Mesothelial cell of epicardium (in vitro differentiated cells): ENCODE measurements at regions not wholly inside any gene's neighbourhood (a gene's known extent, or its start where the extent isn't known, plus 50 kb on each side); places are given as distances from the start of the nearest gene placed in this dataset.

Source experiments
- DNase-seq, 2 experiments: peaks; one replicate each; pipeline ENCODE4 v3.0.0; 2021; ENCODE audit warnings: low spot score in 2 of 2; ENCODE audit not compliant: unreplicated experiment in 2 of 2
- H3K27ac Mint-ChIP-seq: 2 replicates; pipeline ENCODE4 v1.8.0; 2021; ENCODE audit warnings: mixed read lengths
- H3K27me3 Mint-ChIP-seq: 2 replicates; pipeline ENCODE4 v1.8.0; 2021; ENCODE audit warnings: low read depth, mixed read lengths
- H3K36me3 Mint-ChIP-seq: 2 replicates; pipeline ENCODE4 v1.8.0; 2021; ENCODE audit warnings: mixed read lengths
- H3K4me1 Mint-ChIP-seq: 2 replicates; pipeline ENCODE4 v1.8.0; 2021; ENCODE audit warnings: mixed read lengths
- H3K4me3 Mint-ChIP-seq: 2 replicates; pipeline ENCODE4 v1.8.0; 2021; ENCODE audit warnings: mild to moderate bottlenecking, moderate library complexity, mixed read lengths
- H3K9me3 Mint-ChIP-seq: 2 replicates; pipeline ENCODE4 v1.8.0; 2021; ENCODE audit warnings: mixed read lengths
- TF ChIP-seq, protein P1 (sequence below): fragments of 200-600 bp; sonication (generic); IDR thresholded peaks from one replicate; pipeline ENCODE4 v1.5.0; 2021; ENCODE audit warnings: antibody characterized with exemption; ENCODE audit not compliant: unreplicated experiment

DNA sequence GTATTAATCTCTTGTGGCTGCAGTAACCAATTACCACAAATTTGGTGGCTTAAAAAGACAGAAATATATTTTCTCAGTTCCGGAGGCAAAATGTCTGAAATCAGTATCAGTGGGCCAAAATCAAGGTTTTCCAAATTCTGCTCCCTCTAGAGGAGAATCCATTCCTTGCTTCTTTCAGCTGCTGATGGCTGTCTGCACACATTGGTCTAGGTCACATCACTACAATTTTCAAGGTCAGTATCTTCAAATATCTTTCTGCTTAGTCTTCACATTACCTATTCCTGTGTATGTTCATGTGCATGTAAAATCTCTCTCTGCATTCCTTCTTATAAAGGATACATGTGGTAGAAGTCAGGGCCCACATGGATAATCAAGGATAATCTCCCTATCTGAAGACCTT is 999.4 kb downstream of the KCNT2 start:
- H3K36me3 Mint-ChIP-seq: no peaks in the 10 kb centered on the region
- no peaks in the 10 kb centered on the region for H3K27me3 Mint-ChIP-seq
- DNase-seq: no peak
- H3K9me3 Mint-ChIP-seq: peaks cover 13% of the 10 kb centered on the region
- H3K4me3 Mint-ChIP-seq: no peak overlapping the region
- no peak overlapping the region for H3K27ac Mint-ChIP-seq
- H3K4me1 Mint-ChIP-seq: no peaks in the 10 kb centered on the region
- TF ChIP-seq, protein P1, sequence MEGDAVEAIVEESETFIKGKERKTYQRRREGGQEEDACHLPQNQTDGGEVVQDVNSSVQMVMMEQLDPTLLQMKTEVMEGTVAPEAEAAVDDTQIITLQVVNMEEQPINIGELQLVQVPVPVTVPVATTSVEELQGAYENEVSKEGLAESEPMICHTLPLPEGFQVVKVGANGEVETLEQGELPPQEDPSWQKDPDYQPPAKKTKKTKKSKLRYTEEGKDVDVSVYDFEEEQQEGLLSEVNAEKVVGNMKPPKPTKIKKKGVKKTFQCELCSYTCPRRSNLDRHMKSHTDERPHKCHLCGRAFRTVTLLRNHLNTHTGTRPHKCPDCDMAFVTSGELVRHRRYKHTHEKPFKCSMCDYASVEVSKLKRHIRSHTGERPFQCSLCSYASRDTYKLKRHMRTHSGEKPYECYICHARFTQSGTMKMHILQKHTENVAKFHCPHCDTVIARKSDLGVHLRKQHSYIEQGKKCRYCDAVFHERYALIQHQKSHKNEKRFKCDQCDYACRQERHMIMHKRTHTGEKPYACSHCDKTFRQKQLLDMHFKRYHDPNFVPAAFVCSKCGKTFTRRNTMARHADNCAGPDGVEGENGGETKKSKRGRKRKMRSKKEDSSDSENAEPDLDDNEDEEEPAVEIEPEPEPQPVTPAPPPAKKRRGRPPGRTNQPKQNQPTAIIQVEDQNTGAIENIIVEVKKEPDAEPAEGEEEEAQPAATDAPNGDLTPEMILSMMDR: no peak

DNA sequence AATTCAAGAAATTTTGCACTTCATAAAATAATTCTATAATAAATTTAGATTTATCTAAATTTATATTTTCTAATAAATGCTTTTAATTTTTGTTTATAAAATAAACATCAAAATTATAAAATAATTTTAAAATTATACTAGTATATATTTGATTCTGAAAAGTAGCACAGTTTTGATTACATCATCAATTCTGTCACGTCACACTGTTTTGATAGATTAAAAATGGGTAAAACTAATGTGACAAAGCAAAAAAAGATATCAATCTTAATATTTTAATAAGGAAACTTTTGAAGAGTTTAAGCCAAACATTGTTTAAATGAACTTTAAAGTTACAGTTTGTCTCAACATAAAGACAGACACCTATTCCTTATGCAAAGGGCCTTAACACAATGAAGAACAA is 1001.8 kb downstream of the KCNT2 start:
- no peak overlapping the region for H3K27ac Mint-ChIP-seq
- DNase-seq: no peak
- H3K4me3 Mint-ChIP-seq: no peak overlapping the region
- H3K36me3 Mint-ChIP-seq: peaks cover 3% of the 10 kb centered on the region
- H3K27me3 Mint-ChIP-seq: no peaks in the 10 kb centered on the region
- TF ChIP-seq, protein P1: no peak
- H3K9me3 Mint-ChIP-seq: peaks cover 29% of the 10 kb centered on the region
- no peaks in the 10 kb centered on the region for H3K4me1 Mint-ChIP-seq

DNA sequence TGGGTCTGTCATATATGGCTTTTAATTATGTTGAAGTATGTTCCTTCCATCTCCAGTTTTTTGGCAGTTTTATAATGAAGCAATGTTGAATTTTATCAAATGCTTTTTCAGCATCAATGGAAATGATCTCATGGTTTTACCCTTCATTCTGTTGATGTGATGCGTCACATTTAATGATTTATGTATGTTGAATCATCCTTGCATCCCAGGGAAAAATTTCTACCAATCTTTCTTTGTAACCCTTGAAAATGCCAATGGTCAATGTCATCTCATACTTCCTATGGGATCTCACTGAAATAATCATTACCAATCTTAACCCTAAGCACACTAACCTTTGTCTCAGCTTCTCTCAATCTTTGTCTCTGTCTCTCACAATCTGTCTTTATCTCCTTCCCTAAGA is 1004.0 kb downstream of the KCNT2 start:
- TF ChIP-seq, protein P1: no peak
- H3K36me3 Mint-ChIP-seq: peaks cover 3% of the 10 kb centered on the region
- H3K4me3 Mint-ChIP-seq: no peak overlapping the region
- H3K4me1 Mint-ChIP-seq: no peaks in the 10 kb centered on the region
- no peak for DNase-seq
- no peaks in the 10 kb centered on the region for H3K27me3 Mint-ChIP-seq
- H3K9me3 Mint-ChIP-seq: peaks cover 26% of the 10 kb centered on the region
- no peak overlapping the region for H3K27ac Mint-ChIP-seq

DNA sequence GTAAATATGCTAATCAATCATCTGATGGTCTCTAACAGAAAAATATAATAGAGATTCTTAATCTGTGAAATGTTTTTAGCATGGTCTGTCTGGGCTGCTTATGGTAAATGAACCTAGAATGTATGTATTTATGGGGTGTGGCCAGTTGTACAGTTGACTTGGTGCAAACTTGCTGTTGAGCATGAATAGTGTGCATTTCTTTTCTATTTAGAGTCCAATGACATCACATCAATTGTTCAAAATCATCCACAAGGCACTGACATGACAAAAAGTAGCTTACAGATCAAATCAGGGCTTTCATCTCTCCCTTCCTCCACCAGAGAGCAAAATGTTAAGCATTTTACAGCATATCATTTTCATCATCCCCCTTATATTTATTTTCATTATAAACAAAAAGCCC is 1010.3 kb downstream of the KCNT2 start:
- Mint-ChIP-seq H3K27ac (no peak overlapping the region), H3K27me3 (no peaks in the 10 kb centered on the region), H3K4me1 (peaks cover 2% of the 10 kb centered on the region), H3K9me3 (peaks cover 12% of the 10 kb centered on the region), H3K36me3 (peaks cover under 1% of the 10 kb centered on the region), H3K4me3 (no peak overlapping the region)
- TF ChIP-seq, protein P1: no peak
- no peak for DNase-seq

DNA sequence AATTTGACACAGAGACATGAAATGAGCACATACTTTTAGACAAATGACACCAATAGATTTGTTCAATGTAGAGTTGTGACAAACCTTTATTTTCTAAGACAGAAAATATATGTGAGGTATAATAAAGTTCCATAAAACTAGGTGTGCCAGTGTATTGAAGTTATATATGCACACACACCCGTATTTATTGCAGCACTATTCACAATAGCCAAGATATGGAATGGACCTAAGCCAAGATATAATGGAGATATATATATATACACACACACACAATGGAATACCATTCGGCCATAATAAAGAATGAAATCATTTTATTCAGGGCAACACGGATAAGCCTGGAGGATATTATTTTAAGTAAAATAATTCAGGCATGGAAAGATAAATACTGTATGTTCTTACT is 1013.5 kb downstream of the KCNT2 start:
- no peak overlapping the region for H3K4me3 Mint-ChIP-seq
- H3K27me3 Mint-ChIP-seq: no peaks in the 10 kb centered on the region
- no peak overlapping the region for H3K27ac Mint-ChIP-seq

More for the DNA sequence above, 1013.5 kb downstream of the KCNT2 start:
- Mint-ChIP-seq H3K9me3 (no peaks in the 10 kb centered on the region), H3K4me1 (peaks cover 16% of the 10 kb centered on the region), H3K36me3 (no peaks in the 10 kb centered on the region)
- no peak for DNase-seq
- TF ChIP-seq, protein P1: no peak
